Ecto neural progenitor cell (in vitro differentiated cells): ENCODE measurements at regions not wholly inside any gene's neighbourhood (a gene's known extent, or its start where the extent isn't known, plus 50 kb on each side); places are given as distances from the start of the nearest gene placed in this dataset.

Source experiments
- DNase-seq: peaks from one replicate; pipeline ENCODE4 v3.0.0-alpha.2; 2018; ENCODE audit warnings: low spot score

- no peak for DNase-seq
These were observed 1844.6 kb upstream of the TENM3 start for GRCh38 chr4:180398564-180398963.

- DNase-seq, result no peak
These were observed 1835.8 kb upstream of the TENM3 start for GRCh38 chr4:180407275-180407885.

GRCh38 chr4:180418819-180419531, 1824.2 kb upstream of the TENM3 start:
- DNase-seq, result no peak

DNA sequence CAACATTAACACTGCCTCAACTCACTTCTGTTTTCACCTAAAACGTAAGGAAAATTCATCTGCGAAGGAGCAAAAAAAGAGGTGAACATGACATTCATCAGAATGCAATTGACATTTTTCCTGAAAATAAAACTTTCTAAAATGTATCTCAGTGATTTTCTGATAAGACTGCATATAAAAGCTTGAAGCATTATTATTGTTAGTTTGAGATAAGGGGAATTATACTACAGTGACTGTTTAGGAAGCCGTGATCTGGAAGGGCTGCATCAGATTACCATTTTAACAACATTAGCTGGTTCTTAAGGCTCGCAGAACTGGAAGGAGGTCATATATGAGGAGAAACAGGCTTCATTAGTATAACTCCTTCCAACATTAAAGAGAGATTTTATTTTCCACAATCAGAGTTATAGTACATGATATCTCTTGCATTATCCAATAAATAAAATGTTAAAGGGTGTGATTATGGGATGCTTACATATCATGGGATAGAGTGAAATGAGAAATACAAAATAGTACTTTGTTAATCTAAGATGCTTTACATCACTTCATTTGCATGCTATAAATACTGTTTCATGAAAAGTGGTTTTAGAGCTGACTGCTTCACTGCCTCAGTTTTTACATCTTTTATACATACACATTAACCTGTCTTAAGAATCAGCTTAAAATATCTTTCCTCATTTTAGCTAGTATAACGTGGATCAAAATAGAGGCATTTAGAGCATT, 1820.1 kb upstream of the TENM3 start:
- DNase-seq, result no peak

DNA sequence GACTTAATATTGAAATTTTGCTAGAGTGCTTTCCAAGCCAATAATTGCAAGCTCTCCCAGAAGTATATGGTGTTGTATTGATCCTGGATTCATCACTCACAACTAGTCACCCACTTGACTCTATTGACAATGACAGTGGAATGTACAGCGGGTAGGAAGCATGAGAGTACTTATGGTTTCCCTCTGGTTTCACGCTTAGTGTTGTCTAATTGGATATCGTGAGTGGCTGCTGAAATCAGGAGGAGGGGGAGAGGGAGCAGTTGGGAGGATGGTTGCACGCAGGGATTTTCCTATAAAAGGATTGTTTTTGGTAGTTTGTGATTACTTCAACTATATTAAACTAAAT, 1819.5 kb upstream of the TENM3 start:
- DNase-seq, result no peak

DNA sequence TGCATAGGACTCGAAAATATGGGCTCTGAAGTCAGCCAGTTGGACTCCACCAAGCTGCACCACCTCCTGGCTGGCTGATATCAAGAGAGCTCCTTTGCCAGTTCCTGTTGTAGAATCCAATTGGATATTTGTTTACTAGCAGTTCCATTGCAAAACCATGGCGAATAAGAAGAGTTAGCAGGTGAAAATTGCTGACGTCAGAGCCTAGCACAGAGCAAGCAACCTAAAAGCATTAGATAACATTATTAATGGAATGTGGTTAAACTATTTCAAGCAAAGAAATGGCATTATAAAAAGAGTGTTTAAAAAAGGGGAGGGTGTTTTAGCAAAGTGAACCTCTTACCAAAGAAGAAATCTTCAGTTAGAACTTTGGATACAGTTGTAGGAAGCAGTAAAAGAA, 1816.3 kb upstream of the TENM3 start:
- DNase-seq, result no peak

DNA sequence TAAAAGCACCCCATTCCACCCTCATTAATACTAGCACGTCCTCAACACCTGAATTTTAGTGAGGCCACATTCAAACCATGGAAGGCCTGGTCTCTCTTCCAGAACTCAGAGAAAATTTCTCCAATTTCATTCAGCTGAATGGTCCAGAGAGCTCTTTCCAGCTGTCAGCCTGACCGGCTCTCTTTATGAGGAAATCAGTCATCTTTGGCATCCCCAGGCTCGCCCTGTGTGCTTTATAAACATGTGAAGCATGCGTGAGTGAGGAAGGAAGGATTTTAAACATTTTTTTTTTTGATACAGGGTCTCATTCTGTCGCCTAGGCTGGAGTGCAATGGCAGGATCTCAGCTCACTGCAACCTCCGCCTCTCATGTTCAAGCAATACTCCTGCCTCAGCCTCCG, 1812.9 kb upstream of the TENM3 start:
- DNase-seq, result no peak

GRCh38 chr4:180434131-180434895, 1808.9 kb upstream of the TENM3 start:
- no peak for DNase-seq

- no peak for DNase-seq
These were observed 1806.8 kb upstream of the TENM3 start for GRCh38 chr4:180436361-180436760.

- DNase-seq, result no peak
These were observed 1805.6 kb upstream of the TENM3 start for GRCh38 chr4:180437601-180438000.

- DNase-seq, result no peak
These were observed 1794.9 kb upstream of the TENM3 start for GRCh38 chr4:180448306-180448705.

DNA sequence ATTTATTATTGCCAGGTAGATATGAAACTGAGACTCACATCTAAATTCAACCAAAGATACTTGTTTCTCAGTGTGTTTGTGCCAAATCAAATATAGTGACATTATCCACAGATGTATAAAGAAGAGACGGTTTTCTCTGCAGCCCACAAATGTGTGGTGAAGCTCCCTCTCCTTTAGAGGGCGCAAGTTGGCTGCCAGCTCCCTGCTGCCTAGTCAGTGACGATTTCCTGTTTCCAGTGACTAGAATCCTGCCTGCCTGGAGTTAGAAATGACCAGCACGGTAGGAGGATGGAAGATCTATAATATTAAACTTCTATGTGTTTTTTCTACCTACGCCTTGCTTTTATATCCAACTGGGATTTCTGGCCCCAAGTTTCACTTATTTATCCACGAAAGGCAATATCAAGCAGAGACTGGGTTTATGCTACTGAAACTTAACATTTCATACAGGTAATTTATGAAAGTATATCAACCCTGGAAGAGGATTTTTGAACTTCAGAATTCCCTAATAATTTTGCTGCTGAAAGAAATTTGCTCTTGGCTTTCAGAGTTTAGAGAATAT, 1793.7 kb upstream of the TENM3 start:
- DNase-seq, result no peak

DNA sequence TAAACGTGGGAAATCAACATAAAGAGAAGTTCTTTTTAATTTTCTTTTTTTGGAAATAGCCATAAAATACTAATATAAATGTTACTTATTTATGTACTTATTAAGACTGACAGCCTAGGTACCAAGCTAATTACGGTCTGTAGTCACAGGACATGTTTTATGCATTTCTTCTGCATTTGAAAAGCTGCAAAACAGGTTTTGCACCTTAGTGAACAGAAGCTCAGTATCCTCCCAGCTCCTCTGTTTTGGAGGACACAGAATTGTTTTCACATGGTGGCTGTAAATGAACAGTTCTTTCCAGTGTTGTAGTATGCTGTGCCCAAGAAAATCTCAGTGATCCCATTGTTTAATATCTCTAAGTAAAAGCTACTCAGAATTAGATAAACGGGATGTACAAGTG, 1788.0 kb upstream of the TENM3 start:
- DNase-seq, result no peak

- DNase-seq, result no peak
These were observed 1786.3 kb upstream of the TENM3 start for GRCh38 chr4:180456928-180457327.

- no peak for DNase-seq
These were observed 1781.1 kb upstream of the TENM3 start for GRCh38 chr4:180462116-180462515.

GRCh38 chr4:180465364-180465763, 1777.8 kb upstream of the TENM3 start:
- no peak for DNase-seq

GRCh38 chr4:180483036-180483435, 1760.2 kb upstream of the TENM3 start:
- no peak for DNase-seq

DNA sequence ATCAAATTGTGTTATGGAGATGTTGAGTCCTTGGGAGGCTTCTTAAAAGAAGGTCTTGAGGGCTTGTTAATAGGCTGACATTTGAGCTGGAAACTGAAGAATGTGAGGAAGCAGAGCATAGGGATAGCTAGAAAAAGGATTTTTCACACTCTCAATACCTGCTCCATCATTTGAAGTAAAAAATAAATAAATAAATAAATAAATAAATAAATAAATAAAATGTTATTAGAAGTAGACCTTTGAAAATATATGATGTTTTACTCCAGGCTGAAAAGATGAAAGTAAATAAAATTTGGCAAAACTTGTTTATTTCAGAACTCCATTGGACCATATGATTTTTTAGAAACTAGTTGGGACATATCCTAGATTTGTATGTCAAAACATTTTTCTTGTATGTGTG, 1757.8 kb upstream of the TENM3 start:
- no peak for DNase-seq

DNA sequence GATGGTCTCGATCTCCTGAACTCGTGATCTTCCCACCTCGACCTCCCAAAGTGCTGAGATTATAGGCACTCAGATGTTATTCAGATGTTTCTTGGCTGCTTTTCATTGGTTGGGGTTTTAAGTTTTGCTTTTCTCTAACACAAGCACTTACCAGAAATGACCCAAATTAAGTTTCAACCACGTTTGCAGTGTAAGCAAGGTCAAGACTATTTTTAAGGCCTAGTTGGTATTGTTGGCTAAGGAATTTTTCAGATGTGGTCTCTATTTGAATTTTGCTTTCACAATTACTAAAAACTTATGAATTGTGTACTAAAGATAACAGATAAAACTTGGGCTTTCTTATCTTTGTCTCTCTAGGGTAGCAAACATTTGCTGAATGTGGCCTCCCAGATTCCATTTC, 1756.9 kb upstream of the TENM3 start:
- no peak for DNase-seq

DNA sequence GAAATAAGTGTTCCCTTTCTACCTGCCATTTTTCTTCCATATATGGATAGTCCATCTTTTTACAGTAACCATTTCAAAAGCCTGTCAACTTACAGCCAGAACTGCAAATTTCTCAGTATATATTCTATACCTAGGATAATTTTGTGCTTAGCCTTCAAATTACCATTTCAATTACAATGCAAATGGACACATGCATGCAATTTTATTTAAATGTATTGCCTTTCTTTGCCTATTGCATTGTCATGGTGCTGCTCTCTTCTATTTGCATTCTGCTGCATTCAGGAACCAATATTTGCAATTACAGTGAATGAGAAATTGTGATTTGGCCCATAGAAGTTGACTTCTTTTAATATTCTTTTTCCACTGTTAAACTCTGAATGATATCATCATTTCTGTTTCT, 1753.4 kb upstream of the TENM3 start:
- no peak for DNase-seq

- no peak for DNase-seq
These were observed 1752.0 kb upstream of the TENM3 start for GRCh38 chr4:180491210-180491609.

GRCh38 chr4:180493299-180493698, 1749.9 kb upstream of the TENM3 start:
- no peak for DNase-seq
